CD4-positive, alpha-beta T cell treated with Interleukin-6 at 100 ng/mL for 8 hours (primary cell): ENCODE measurements at regions not wholly inside any gene's neighbourhood (a gene's known extent, or its start where the extent isn't known, plus 50 kb on each side); places are given as distances from the start of the nearest gene placed in this dataset.
"Not testable (repeated sequence)": the region's sequence is repeated elsewhere in the genome, so short reads cannot be mapped to it uniquely, and the experiment has no call there.

Experiments
- DNase-seq: peaks from one replicate; pipeline ENCODE4 v3.0.0-alpha.2; 2020; ENCODE audit warnings: mixed read lengths, low spot score

DNA sequence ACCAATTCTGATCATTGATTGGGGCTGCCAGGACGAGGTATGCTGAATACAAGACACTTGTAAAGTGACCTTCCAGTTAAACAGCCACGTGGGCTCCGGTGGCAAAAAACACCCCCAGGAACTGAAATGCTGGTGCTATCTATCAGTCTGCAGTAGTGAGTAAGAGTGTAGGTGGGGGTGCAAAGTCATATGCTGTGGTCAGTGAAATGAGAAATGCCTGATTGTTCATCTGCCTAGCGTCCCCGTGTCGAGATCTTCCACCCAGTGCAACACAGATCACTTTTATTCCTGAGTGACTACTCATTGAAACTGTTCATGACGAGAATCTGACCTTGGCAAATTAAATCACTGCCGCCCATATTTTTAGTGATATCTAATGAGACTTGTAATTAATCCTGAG, 806.5 kb upstream of the GOT2 start:
- DNase-seq: no peak

GRCh38 chr16:59535298-59535697, 801.2 kb upstream of the GOT2 start:
- no peak for DNase-seq

DNA sequence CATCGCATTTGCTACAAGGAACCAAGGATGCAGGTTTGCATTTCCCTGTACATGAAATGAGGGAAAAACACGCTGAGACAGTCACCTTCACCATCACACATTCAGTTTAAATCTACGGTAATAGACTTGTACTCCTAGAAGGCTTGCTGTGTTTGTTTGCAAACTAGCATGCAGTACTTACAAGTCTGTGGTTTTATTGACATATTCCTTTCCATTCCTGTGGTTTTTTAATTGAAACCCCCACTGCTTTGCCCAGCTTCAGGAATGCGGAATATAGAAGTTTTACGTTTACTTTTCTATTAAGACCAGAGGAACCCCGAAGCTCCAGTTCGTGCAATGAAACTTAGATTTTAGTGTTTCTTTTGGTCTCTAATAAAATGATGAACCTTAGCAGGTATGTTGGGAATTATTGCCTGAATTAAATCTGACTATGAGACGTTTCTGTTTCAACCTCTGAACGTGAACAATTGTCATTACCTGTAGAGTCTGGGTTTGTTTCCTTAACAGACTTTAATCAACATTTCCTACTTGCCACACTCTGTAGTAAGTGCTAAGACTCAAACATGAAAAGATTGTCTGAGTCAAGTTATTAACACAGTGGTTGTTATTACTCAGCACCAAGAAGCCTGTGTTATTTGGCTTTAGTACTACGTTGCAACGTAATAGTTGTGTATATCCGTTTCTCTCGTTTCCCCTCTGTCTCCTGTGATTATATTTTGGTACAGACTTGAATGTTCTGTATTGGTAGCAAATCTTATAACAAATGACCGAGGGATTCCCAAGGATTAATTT, 793.3 kb upstream of the GOT2 start:
- DNase-seq: no peak

DNA sequence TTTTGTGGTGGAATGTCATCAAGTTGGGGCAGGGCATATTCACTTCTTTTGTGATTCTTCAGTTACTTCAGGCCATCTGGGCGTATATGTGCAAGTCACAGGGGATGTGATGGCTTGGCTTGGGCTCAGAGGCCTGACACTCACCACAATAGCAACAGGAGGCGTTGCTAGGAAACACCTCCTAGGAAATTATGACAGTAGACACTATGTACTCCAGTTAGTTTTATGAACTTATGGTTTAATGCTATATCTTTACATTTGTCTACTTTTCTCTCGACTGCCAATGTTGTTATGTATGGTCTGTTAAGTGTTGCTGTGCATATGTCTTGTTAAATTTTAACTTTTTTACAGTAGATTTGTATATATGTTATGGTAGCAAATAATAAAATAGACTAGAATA, 788.7 kb upstream of the GOT2 start:
- no peak for DNase-seq

DNA sequence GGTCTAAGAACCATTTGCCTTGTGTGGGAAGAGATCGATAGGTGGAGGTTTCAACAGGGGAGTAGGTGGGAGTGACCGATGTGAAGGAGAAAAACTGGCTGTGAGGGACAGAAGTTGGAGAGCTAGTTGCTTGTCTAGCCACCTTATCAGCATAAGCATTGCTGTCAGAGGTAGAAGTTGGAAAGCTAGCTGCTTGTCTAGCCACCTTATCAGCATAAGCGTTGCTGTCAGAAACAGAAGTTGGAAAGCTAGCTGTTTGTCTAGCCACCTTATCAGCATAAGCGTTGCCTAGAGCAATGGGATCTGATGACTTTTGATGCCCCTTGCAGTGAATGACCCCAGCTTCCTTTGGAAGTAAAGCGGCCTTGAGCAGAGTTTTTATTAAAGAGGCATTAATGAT, 784.6 kb upstream of the GOT2 start:
- DNase-seq: not testable (repeated sequence)

DNA sequence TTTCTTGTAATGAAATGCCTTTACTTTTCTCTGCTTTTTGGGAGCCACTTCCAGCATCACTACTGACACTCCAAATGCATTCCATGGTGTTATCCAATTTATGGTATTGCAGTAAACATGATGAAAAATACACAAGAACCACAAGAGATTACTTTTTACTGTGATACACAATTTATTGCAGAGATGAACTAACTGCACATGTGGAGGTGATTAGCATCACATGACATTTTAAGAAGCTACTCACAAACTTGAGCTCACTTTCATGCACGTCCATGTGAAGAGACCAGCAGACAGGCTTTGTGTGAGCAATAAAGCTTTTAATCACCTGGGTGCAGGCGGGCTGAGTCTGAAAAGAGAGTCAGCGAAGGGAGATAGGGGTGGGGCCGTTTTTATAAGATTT, 780.5 kb upstream of the GOT2 start:
- DNase-seq: no peak

DNA sequence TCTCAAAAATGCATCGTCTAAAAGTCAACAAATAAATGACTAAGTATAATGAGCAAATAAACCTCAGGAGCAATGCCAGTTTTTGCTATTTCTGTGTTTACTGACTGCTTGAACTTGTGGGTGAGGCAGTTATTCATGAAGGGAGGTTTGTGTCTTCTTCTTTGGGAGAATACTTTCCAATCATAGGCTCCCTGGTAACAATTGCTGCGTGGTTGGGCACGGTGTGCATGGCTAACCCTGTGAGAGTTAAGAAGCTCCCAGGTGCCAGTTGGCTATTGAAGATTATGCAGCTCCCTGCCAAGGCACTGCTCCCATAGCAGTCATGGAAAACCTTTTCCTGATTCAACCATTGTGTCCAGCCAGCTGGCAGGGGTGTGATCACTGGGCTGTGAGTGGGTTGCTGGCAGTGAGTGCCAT, 775.9 kb upstream of the GOT2 start:
- no peak for DNase-seq

- no peak for DNase-seq
Observed at GRCh38 chr16:59500601-59501000, 766.5 kb upstream of the GOT2 start.

DNA sequence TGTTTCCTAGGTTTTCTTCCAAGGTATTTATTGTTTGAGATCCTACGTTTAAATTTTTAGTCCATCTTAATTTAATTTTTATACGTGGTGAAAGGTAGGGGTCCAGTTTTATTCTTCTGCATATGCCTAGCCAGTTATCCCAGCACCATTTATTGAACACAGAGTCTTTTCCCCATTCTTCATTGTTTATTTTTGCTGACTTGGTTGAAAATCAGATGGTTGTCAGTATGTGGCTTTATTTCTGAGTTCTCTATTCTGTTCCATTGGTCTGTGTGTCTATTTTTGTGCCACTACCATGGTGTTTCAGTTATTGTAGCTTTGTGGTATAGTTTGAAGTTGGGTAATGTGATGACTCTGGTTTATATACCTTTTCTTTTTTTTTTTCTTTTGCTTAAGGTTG, 753.0 kb upstream of the GOT2 start:
- no peak for DNase-seq

GRCh38 chr16:59484833-59485516, 750.9 kb upstream of the GOT2 start:
- no peak for DNase-seq

- DNase-seq: no peak
Observed at GRCh38 chr16:59478838-59479237, 744.7 kb upstream of the GOT2 start.

DNA sequence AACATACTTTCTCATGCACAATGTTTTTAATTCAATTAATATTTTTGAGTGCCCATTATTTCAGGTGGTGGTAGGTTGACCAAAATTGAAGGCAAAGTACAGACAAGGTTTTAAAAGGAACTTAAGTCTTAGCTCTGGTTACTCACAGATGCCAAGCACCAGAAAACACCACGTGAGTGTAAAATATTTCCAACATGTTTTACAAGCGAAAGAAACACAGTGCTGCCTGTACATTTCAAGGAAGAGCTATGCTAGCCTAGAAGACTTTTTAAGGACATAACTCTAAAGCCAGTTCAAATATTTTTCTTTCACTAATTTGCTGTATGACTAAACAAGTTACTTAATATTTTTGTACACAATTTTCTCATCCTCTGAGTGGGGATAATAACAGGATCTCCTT, 736.4 kb upstream of the GOT2 start:
- no peak for DNase-seq

GRCh38 chr16:59469266-59469665, 735.1 kb upstream of the GOT2 start:
- no peak for DNase-seq

GRCh38 chr16:59463776-59464175, 729.7 kb upstream of the GOT2 start:
- DNase-seq: no peak

DNA sequence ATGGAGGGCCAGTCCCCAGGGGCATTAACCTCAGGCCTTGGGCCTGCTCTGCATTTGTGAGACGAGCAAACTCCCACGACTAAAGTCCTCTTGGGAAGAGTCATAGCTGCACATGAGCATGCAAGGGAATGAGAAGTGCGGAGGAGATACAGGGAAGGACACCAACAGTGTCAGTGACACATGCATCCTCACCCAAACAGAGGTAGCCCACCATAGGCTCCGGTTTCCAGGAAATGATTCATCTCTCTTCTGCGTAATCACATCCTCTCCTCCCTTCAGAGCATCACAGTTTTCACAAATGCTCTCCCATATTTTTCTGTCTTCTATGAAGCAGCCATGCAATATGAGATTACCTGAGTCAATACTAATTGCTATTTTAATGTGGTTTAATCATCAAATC, 725.7 kb upstream of the GOT2 start:
- no peak for DNase-seq

DNA sequence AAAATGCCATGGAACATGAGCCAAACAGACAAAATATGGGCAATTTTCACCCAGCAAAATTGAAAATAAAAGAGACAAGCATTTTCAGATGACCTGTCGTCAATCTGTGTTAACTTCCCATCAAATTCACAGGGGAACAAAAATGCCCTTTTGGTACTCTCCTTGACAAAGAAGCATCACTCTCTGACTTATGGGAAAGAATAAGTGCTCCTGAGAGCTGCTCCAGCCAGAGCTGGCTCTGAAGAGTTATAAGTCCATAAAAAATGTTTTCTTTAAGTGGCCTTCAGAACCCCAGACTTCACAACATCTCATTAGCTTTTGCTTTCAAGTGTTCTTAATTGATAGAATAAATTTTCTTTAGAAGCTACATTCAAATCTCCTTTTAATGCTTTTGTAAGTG, 721.4 kb upstream of the GOT2 start:
- no peak for DNase-seq

GRCh38 chr16:59450513-59450912, 716.4 kb upstream of the GOT2 start:
- not testable (repeated sequence) for DNase-seq

DNA sequence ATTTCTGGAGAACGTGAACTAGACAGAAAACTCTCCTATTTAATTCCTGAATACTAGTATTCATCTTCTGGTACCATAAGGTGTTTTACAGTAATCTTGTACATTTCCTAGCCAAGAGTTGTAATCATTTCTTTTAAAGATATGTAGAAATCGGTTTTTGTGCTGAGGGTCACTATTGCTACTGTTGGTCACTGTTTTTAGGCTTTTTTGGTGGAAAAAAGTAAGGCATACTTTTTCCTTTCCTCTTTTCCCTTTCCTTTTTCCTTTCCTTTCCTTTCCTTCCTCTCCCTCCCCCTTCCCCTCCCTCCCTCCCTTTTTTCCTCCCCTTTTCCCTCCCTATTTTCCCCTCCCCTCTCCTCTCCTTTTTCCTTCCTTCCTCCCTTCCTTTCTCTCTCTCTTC, 706.4 kb upstream of the GOT2 start:
- no peak for DNase-seq

DNA sequence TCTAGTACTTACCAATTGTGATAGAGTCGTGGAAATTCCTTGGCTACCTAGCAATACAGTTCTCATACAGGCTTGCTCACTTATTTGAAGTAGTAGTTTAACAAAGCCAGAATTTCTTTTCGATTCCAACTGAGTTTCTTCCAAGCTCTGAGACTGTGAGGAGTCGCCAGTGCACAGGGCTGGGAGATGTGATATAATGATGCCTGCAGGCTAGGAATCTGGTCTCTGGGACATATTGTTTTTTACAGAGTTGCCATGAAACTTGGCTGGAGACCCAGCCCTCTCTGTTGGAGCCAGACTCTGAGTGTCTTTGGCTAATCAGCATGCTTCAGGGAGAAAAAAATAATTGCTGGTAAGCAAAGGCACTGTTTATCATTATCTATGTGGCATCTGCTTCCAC, 698.8 kb upstream of the GOT2 start:
- DNase-seq: no peak

DNA sequence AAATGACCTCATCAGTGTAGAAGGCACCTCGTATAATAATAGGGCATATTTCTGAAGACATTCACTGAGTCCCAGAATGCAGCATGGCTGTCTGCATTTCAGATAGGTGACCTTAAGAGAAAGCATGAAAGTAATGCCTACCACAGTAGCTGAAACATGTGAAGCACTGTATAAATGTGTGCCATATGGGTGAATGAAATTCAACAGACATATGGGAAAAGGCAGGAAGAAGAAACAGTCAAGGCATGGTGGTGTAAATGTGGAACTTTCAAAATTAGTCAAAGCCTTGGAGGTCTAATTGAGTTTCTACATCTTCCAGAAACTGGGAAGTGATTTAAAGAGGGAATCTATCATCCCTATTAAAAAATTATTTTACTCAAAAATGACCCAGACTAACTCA, 698.2 kb upstream of the GOT2 start:
- no peak for DNase-seq

GRCh38 chr16:59424714-59425273, 690.7 kb upstream of the GOT2 start:
- no peak for DNase-seq

DNA sequence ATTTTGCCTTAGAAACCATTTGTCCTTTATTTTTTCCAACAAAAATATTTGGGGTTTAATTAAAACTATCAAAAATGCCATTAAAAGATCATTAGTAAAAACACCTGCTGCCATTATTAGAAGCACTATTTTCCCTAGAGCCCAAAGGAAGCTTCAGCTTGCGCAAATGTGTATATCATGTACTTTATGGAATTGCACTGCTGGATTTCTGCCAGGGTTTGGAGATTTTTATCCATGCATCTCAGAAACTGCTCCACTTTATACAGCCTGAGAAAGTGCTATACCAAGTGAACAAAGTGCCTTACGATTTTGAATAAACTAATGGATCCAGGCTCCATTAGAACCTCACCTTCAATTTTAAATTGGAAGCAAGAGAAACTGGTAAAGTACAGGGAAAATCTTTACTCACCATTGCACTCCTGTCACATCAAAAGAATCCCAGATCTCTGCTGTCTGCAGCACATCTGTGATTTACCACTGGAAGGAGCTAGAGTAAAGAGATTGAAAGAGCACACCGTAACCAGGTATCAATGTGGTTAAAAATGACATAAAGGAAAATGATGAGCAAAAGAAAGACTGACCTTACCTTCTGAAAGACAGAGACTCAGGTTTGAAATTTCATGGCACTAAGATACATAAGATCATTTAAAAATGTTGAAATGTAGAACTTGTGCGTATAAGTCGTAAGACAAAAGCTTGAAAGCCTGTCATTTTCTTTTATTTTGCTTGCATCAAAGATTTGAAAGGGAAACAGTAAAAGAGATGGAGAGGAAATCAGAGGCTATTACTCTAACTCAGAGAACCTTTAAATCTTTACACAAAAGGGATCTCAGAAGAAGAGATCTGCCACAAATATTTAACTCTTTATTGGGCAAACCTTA, 678.1 kb upstream of the GOT2 start:
- no peak for DNase-seq

- DNase-seq: no peak
Observed at GRCh38 chr16:59410451-59410850, 676.3 kb upstream of the GOT2 start.
